Epithelial cell of esophagus (primary cell): ENCODE measurements at regions not wholly inside any gene's neighbourhood (a gene's known extent, or its start where the extent isn't known, plus 50 kb on each side); places are given as distances from the start of the nearest gene placed in this dataset.

Source experiments
- DNase-seq: peaks from one replicate; pipeline ENCODE4 v3.0.0; 2010; ENCODE audit warnings: low read depth
- H3K4me3 ChIP-seq: 2 replicates; pipeline ENCODE4 v1.5.1; 2011; ENCODE audit warnings: mild to moderate bottlenecking, low read length, control low read depth
- TF ChIP-seq, protein P1 (sequence below): IDR thresholded peaks from 2 replicates; pipeline ENCODE4 v1.5.1; 2011; ENCODE audit warnings: low read depth, mild to moderate bottlenecking, low read length, control low read depth, inconsistent platforms; ENCODE audit not compliant: insufficient read depth; ENCODE audit errors: missing control alignments

- no peak for DNase-seq
- H3K4me3 ChIP-seq: no peak overlapping the region
- TF ChIP-seq, protein P1, sequence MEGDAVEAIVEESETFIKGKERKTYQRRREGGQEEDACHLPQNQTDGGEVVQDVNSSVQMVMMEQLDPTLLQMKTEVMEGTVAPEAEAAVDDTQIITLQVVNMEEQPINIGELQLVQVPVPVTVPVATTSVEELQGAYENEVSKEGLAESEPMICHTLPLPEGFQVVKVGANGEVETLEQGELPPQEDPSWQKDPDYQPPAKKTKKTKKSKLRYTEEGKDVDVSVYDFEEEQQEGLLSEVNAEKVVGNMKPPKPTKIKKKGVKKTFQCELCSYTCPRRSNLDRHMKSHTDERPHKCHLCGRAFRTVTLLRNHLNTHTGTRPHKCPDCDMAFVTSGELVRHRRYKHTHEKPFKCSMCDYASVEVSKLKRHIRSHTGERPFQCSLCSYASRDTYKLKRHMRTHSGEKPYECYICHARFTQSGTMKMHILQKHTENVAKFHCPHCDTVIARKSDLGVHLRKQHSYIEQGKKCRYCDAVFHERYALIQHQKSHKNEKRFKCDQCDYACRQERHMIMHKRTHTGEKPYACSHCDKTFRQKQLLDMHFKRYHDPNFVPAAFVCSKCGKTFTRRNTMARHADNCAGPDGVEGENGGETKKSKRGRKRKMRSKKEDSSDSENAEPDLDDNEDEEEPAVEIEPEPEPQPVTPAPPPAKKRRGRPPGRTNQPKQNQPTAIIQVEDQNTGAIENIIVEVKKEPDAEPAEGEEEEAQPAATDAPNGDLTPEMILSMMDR: no peak
Observed at GRCh38 chr6:45807311-45808041, 208.2 kb downstream of the CLIC5 start.

DNA sequence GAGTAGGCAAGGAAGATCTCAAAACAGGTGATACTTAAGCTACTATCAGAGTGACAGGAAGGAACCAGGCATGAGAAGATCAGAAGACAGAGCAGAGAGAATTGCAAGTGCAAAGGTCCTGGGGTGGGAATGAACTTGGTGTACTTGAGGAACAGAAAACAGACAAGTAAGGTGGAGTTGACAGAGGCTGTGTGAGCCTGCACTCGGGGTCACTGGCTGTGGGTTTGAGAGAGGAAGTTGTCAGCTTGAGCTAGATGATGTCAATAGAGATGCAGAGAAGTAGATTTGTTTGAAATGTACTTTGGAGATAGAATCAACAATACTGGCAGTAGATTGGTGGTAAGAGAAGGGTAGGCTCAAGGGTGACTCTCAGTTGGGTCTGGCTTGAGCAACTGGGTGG is 209.5 kb downstream of the CLIC5 start:
- no peak for DNase-seq
- TF ChIP-seq, protein P1: no peak
- H3K4me3 ChIP-seq: no peak overlapping the region

GRCh38 chr6:45803071-45803470 is 212.6 kb downstream of the CLIC5 start:
- TF ChIP-seq, protein P1: no peak
- H3K4me3 ChIP-seq: no peak overlapping the region
- DNase-seq: no peak

- H3K4me3 ChIP-seq: no peak overlapping the region
- TF ChIP-seq, protein P1: no peak
- DNase-seq: no peak
Observed at GRCh38 chr6:45801471-45802289, 214.0 kb downstream of the CLIC5 start.

DNA sequence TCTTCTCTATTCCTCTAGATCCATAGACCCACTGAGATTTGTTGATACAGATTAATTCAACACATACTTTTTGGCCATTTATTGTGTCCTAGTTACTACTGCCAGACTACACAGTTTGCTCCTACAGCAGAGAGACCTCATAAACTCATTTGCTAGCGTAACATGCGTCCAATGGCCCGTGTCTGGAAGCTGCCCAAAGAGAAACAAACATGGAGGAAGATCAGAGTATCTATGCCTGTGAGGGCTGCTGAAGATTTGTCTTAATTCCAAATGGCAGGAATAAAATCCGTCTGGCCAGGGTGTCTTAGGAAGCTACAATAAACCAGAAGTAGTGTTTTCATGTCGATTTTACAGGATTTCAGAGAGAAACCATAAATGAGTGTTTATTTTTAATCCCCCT is 214.7 kb downstream of the CLIC5 start:
- no peak overlapping the region for H3K4me3 ChIP-seq
- TF ChIP-seq, protein P1: no peak
- no peak for DNase-seq

DNA sequence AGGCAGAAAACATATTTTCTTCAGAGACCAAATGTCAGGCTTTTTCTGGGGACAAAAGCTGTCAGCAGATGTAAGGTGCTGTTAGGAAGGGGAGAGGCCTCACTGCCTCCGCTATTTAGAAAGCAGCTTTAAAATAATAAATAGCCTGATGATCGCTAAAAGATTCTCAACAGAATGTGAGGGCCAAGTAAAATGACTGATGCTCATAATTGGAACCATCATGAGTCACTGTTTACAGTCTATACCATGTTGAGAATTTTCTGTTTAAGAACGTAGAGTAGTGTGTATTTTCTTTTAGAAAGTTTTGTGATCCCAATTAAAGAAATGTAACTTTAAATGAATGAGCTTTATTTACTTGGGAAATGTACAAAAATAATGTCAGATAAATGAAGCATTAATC is 220.0 kb downstream of the CLIC5 start:
- DNase-seq: no peak
- TF ChIP-seq, protein P1: no peak
- H3K4me3 ChIP-seq: no peak overlapping the region
